ENCODE measurements at regions not wholly inside any gene's neighbourhood (a gene's known extent, or its start where the extent isn't known, plus 50 kb on each side); places are given as distances from the start of the nearest gene placed in this dataset.

DNA sequence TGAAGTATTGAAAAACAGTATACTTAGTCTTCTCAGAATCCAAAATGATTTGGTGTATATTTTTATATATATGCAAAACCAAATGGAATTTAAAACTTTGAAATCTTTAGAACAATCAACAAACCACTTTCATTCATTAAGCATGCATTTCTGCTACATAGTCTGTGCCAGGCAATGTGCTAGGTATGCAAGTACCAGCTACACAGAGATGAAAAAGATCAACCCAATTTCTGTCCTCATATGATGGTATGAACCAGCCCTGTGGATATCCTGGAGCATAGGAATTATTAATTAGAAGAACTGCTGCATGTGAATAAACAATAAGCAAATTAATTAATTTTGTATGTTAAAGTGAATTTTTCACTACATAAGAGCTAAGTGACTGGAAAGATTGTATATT, 51.2 kb upstream of the RTN4 start:
- no peaks in the 10 kb centered on the region for H3K9me3 ChIP-seq (ENCODE audit: control insufficient read depth, low read length)
- no peak overlapping the region for H2AK5ac ChIP-seq (ENCODE audit: low read length, severe bottlenecking)
- H2BK5ac ChIP-seq (ENCODE audit: low read depth, low read length, poor library complexity, severe bottlenecking): no peak overlapping the region
- DNase-seq: no peak
- no peaks in the 10 kb centered on the region for H3K27me3 ChIP-seq (ENCODE audit: control insufficient read depth in 1 of 2, insufficient read depth in 1 of 2, low read length in 2 of 2)
- peak overlapping the region in 1 of 2 experiments; percentile 97 for H2BK12ac ChIP-seq (ENCODE audit: low read length in 2 of 2)
- no peak overlapping the region for H2AFZ ChIP-seq (ENCODE audit: low read depth, low read length)
- H3K27ac ChIP-seq (ENCODE audit: low read length, poor library complexity, severe bottlenecking): peak overlapping the region; percentile 46
- no peak overlapping the region for H4K8ac ChIP-seq (ENCODE audit: low read length)
- peak overlapping the region; percentile 90 for H3K9ac ChIP-seq (ENCODE audit: low read length)
- no peaks in the 10 kb centered on the region for H3K36me3 ChIP-seq (ENCODE audit: control insufficient read depth in 1 of 2, insufficient read depth in 2 of 2, low read depth in 1 of 2, low read length in 2 of 2)
- H3K79me1 ChIP-seq (replicated peaks; ENCODE audit: low read length, poor library complexity, severe bottlenecking): peaks cover 1% of the 10 kb centered on the region
- H3K23ac ChIP-seq (ENCODE audit: low read length in 2 of 2): no peak overlapping the region
- H2BK15ac ChIP-seq (ENCODE audit: low read depth, poor library complexity, severe bottlenecking): no peak overlapping the region
- peaks cover 3% of the 10 kb centered on the region for H3K4me1 ChIP-seq (ENCODE audit: control insufficient read depth, insufficient read depth, low read depth, low read length)
- H2BK120ac ChIP-seq (ENCODE audit: low read depth, low read length): no peak overlapping the region
- no peak overlapping the region for H3K14ac ChIP-seq (ENCODE audit: low read length in 2 of 2)
- no peak overlapping the region for H3K4me2 ChIP-seq (ENCODE audit: low read length, poor library complexity, severe bottlenecking)
- no peak overlapping the region for H4K91ac ChIP-seq (ENCODE audit: low read length)
- peak overlapping the region in 1 of 2 experiments; percentile 19 for H3K4me3 ChIP-seq (ENCODE audit: insufficient read depth in 1 of 2, low read depth in 1 of 2, low read length in 2 of 2)
- H3K4ac ChIP-seq (ENCODE audit: low read depth in 1 of 2, low read length in 2 of 2): no peak overlapping the region
- no peak overlapping the region for H3K18ac ChIP-seq (ENCODE audit: low read depth in 1 of 2, low read length in 2 of 2)

DNA sequence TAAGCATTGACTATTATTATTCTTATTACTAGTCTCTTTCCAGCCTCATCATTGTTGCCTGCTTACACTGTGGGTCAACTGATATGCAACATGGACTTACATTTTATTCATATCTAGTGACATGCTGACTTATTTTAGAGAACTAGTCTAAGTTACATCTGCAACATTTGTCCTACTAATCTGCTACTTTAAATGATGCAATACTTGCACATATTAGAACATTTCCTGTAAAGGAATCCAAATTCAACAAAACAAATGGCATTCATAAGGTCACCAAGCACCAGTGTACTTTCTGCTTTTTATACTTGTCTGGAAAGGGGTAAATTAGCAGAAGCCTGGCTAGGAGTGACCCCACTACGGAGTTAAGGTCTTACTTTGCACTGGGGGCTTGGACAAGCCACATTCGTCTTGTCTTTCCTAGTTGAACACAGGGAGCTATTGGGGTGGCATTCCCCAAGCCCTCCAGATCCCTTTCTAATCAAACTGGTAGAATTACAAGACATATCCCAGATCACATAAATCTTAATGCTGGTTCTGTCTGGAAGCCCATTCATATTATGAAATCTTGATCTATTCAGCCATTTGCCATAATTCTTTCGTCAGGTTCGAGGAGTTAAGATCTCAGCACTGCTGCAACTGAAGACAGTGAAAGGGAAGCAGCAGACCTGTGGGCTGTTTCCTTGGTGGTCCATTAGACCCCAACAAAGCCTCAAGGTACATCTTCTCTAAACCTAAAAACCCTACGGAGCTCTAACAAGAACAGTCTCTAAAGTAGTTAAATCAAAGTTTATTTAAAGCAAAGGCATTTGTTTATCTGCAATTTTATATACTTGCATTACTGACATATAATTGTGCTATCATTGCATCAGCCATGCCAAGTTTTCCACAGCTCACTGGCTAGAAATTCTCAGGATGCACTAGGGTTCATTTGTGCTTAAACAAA, 49.9 kb upstream of the RTN4 start:
- Histone ChIP-seq H3K79me1 (replicated peaks; ENCODE audit: low read length, poor library complexity, severe bottlenecking) (peaks cover 1% of the 10 kb centered on the region), H4K91ac (ENCODE audit: low read length) (no peak overlapping the region), H3K4ac (ENCODE audit: low read depth in 1 of 2, low read length in 2 of 2) (no peak overlapping the region), H4K8ac (ENCODE audit: low read length) (no peak overlapping the region), H3K4me1 (ENCODE audit: control insufficient read depth, insufficient read depth, low read depth, low read length) (no peaks in the 10 kb centered on the region), H3K14ac (ENCODE audit: low read length in 2 of 2) (no peak overlapping the region), H3K4me2 (ENCODE audit: low read length, poor library complexity, severe bottlenecking) (no peak overlapping the region), H3K27ac (ENCODE audit: low read length, poor library complexity, severe bottlenecking) (peak overlapping the region; percentile 15), H3K9ac (ENCODE audit: low read length) (peak overlapping the region; percentile 90), H3K4me3 (ENCODE audit: insufficient read depth in 1 of 2, low read depth in 1 of 2, low read length in 2 of 2) (peak overlapping the region in 1 of 2 experiments; percentile 64), H3K27me3 (ENCODE audit: control insufficient read depth in 1 of 2, insufficient read depth in 1 of 2, low read length in 2 of 2) (no peaks in the 10 kb centered on the region), H3K36me3 (ENCODE audit: control insufficient read depth in 1 of 2, insufficient read depth in 2 of 2, low read depth in 1 of 2, low read length in 2 of 2) (no peaks in the 10 kb centered on the region), H3K9me3 (ENCODE audit: control insufficient read depth, low read length) (no peaks in the 10 kb centered on the region), H2BK120ac (ENCODE audit: low read depth, low read length) (no peak overlapping the region), H2AK5ac (ENCODE audit: low read length, severe bottlenecking) (no peak overlapping the region), H2BK12ac (ENCODE audit: low read length in 2 of 2) (peak overlapping the region in 1 of 2 experiments; percentile 41), H3K23ac (ENCODE audit: low read length in 2 of 2) (no peak overlapping the region), H2BK5ac (ENCODE audit: low read depth, low read length, poor library complexity, severe bottlenecking) (no peak overlapping the region), H2AFZ (ENCODE audit: low read depth, low read length) (no peak overlapping the region), H2BK15ac (ENCODE audit: low read depth, poor library complexity, severe bottlenecking) (no peak overlapping the region), H3K18ac (ENCODE audit: low read depth in 1 of 2, low read length in 2 of 2) (peak overlapping the region in 1 of 2 experiments; percentile 78)
- DNase-seq: peak; percentile 69
- WGBS: 77% methylated on average over 4 of the region's 5 CpGs

Data from mesenchymal stem cell (in vitro differentiated cells and primary cell).